Neural progenitor cell (in vitro differentiated cells): ENCODE measurements at regions not wholly inside any gene's neighbourhood (a gene's known extent, or its start where the extent isn't known, plus 50 kb on each side); places are given as distances from the start of the nearest gene placed in this dataset.

Experiments
- EZH2phosphoT487 ChIP-seq: fragments of 200-600 bp; sonication (generic); IDR thresholded peaks from 2 replicates; pipeline ENCODE4 v1.6.1; 2017; ENCODE audit warnings: antibody characterized with exemption
- TF ChIP-seq, protein P1 (sequence below): fragments of 200-600 bp; sonication (generic); IDR thresholded peaks from 2 replicates; pipeline ENCODE4 v1.5.1; 2017; ENCODE audit warnings: antibody characterized with exemption, mild to moderate bottlenecking

DNA sequence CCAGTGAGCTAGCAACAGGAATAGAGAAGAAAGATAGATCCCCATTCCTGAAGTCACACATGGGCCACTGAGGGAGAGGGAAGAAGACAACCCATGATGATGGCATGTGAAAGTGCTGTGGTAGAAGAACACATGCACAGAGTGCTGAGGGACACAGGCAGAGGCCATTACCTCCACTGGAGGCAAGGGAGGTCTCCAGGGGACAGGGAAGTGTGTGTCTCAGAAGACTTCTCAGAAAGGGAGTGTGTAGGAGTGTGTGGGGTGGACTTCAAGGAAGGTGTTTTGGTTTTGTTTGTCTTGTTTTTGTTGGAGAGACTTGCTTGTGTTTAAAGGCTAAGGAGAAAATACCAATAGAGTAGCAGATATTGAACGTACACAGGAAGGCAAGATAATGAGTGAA lies 77.0 kb upstream of the SMARCA2 start:
- TF ChIP-seq, protein P1, sequence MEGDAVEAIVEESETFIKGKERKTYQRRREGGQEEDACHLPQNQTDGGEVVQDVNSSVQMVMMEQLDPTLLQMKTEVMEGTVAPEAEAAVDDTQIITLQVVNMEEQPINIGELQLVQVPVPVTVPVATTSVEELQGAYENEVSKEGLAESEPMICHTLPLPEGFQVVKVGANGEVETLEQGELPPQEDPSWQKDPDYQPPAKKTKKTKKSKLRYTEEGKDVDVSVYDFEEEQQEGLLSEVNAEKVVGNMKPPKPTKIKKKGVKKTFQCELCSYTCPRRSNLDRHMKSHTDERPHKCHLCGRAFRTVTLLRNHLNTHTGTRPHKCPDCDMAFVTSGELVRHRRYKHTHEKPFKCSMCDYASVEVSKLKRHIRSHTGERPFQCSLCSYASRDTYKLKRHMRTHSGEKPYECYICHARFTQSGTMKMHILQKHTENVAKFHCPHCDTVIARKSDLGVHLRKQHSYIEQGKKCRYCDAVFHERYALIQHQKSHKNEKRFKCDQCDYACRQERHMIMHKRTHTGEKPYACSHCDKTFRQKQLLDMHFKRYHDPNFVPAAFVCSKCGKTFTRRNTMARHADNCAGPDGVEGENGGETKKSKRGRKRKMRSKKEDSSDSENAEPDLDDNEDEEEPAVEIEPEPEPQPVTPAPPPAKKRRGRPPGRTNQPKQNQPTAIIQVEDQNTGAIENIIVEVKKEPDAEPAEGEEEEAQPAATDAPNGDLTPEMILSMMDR: no peak
- TF ChIP-seq EZH2phosphoT487: no peak
